GM03348 (cell line): ENCODE measurements at regions not wholly inside any gene's neighbourhood (a gene's known extent, or its start where the extent isn't known, plus 50 kb on each side); places are given as distances from the start of the nearest gene placed in this dataset.
A peak's percentile ranks its signal among the peaks of the same experiment; 100 is the strongest.

Experiments used
- DNase-seq: peaks from one replicate; pipeline ENCODE4 v3.0.0; 2012; ENCODE audit warnings: low spot score

GRCh38 chr15:62547584-62547983, 382.5 kb upstream of the C2CD4B start:
- DNase-seq: peak; percentile 22

- no peak for DNase-seq
These were observed 384.4 kb upstream of the C2CD4B start for GRCh38 chr15:62549345-62549970.

- DNase-seq: no peak
These were observed 385.0 kb upstream of the C2CD4B start for GRCh38 chr15:62550106-62550505.

GRCh38 chr15:62552444-62552843, 387.4 kb upstream of the C2CD4B start:
- DNase-seq: no peak

GRCh38 chr15:62553911-62554563, 389.0 kb upstream of the C2CD4B start:
- no peak for DNase-seq

- peak; percentile 81 for DNase-seq
These were observed 393.7 kb upstream of the C2CD4B start for GRCh38 chr15:62558640-62559380.

- DNase-seq: no peak
These were observed 394.3 kb upstream of the C2CD4B start for GRCh38 chr15:62559381-62559733.

- no peak for DNase-seq
These were observed 396.0 kb upstream of the C2CD4B start for GRCh38 chr15:62561059-62561519.

- no peak for DNase-seq
These were observed 396.5 kb upstream of the C2CD4B start for GRCh38 chr15:62561571-62561970.

- DNase-seq: no peak
These were observed 400.0 kb upstream of the C2CD4B start for GRCh38 chr15:62564886-62565633.

GRCh38 chr15:62565634-62566026, 400.5 kb upstream of the C2CD4B start:
- DNase-seq: no peak

GRCh38 chr15:62566248-62566647, 401.2 kb upstream of the C2CD4B start:
- DNase-seq: peak; percentile 17

- no peak for DNase-seq
These were observed 402.4 kb upstream of the C2CD4B start for GRCh38 chr15:62567501-62567900.

- DNase-seq: no peak
These were observed 402.9 kb upstream of the C2CD4B start for GRCh38 chr15:62568004-62568403.

- no peak for DNase-seq
These were observed 403.6 kb upstream of the C2CD4B start for GRCh38 chr15:62568702-62569101.

- peak; percentile 84 for DNase-seq
These were observed 404.6 kb upstream of the C2CD4B start for GRCh38 chr15:62569460-62570404.

GRCh38 chr15:62570405-62570783, 405.3 kb upstream of the C2CD4B start:
- DNase-seq: no peak

GRCh38 chr15:62571072-62571471, 406.0 kb upstream of the C2CD4B start:
- no peak for DNase-seq

GRCh38 chr15:62572797-62573196, 407.7 kb upstream of the C2CD4B start:
- DNase-seq: no peak

GRCh38 chr15:62573876-62574275, 408.8 kb upstream of the C2CD4B start:
- DNase-seq: no peak

GRCh38 chr15:62578546-62578945, 413.5 kb upstream of the C2CD4B start:
- no peak for DNase-seq
